ENCODE measurements at regions not wholly inside any gene's neighbourhood (a gene's known extent, or its start where the extent isn't known, plus 50 kb on each side); places are given as distances from the start of the nearest gene placed in this dataset.

GRCh38 chr1:17967623-17968255 lies 139.9 kb upstream of the IGSF21 start (continued):
- TF ChIP-seq CTCF (IDR thresholded peaks at IDR 0.05; ENCODE audit: control extremely low read depth in 1 of 3, insufficient read depth in 1 of 3, low read depth in 1 of 3, low read length in 3 of 3) = no peak
- no peak for TF ChIP-seq EGR1 (IDR thresholded peaks at IDR 0.05; ENCODE audit: borderline replicate concordance, low read depth, low read length)
- no peak for TF ChIP-seq NRF1 (IDR thresholded peaks at IDR 0.05; ENCODE audit: low read depth, low read length)
- TF ChIP-seq SRF (IDR thresholded peaks at IDR 0.05; ENCODE audit: low read depth, low read length) = no peak
- no peak for TF ChIP-seq CREB1 (IDR thresholded peaks at IDR 0.05)
- TF ChIP-seq CHD2 (IDR thresholded peaks at IDR 0.05; ENCODE audit: low read length) = no peak
- TF ChIP-seq SIRT6 (IDR thresholded peaks at IDR 0.05; ENCODE audit: low read length) = no peak
- TF ChIP-seq GABPA (IDR thresholded peaks at IDR 0.05; ENCODE audit: borderline replicate concordance, insufficient read depth, low read length) = no peak
- no peak for TF ChIP-seq BRCA1 (IDR thresholded peaks at IDR 0.05; ENCODE audit: low read depth, low read length)
